ENCODE measurements at regions not wholly inside any gene's neighbourhood (a gene's known extent, or its start where the extent isn't known, plus 50 kb on each side); places are given as distances from the start of the nearest gene placed in this dataset.

- DNase-seq: no peak
Observed at GRCh38 chr4:180717451-180718033, 1525.7 kb upstream of the TENM3 start.

GRCh38 chr4:180721356-180721755, 1521.8 kb upstream of the TENM3 start:
- DNase-seq: no peak

GRCh38 chr4:180726611-180727010, 1516.6 kb upstream of the TENM3 start:
- DNase-seq: no peak

- no peak for DNase-seq
Observed at GRCh38 chr4:180727478-180727877, 1515.7 kb upstream of the TENM3 start.

- DNase-seq: no peak
Observed at GRCh38 chr4:180734753-180735432, 1508.3 kb upstream of the TENM3 start.

GRCh38 chr4:180741703-180742102, 1501.5 kb upstream of the TENM3 start:
- DNase-seq: no peak

GRCh38 chr4:180745019-180745418, 1498.2 kb upstream of the TENM3 start:
- no peak for DNase-seq

GRCh38 chr4:180751009-180751408, 1492.2 kb upstream of the TENM3 start:
- DNase-seq: no peak

- no peak for DNase-seq
Observed at GRCh38 chr4:180757927-180758326, 1485.3 kb upstream of the TENM3 start.

- DNase-seq: no peak
Observed at GRCh38 chr4:180766045-180766444, 1477.2 kb upstream of the TENM3 start.

- no peak for DNase-seq
Observed at GRCh38 chr4:180766944-180767729, 1476.1 kb upstream of the TENM3 start.

GRCh38 chr4:180768610-180769009, 1474.6 kb upstream of the TENM3 start:
- no peak for DNase-seq

- DNase-seq: no peak
Observed at GRCh38 chr4:180769791-180770190, 1473.4 kb upstream of the TENM3 start.

GRCh38 chr4:180770265-180770664, 1472.9 kb upstream of the TENM3 start:
- DNase-seq: no peak

- no peak for DNase-seq
Observed at GRCh38 chr4:180784940-180785339, 1458.3 kb upstream of the TENM3 start.

GRCh38 chr4:180788729-180789128, 1454.5 kb upstream of the TENM3 start:
- no peak for DNase-seq

GRCh38 chr4:180789929-180790328, 1453.3 kb upstream of the TENM3 start:
- DNase-seq: no peak

GRCh38 chr4:180790471-180790870, 1452.7 kb upstream of the TENM3 start:
- DNase-seq: no peak

GRCh38 chr4:180792541-180792940, 1450.7 kb upstream of the TENM3 start:
- no peak for DNase-seq

GRCh38 chr4:180794333-180794732, 1448.9 kb upstream of the TENM3 start:
- DNase-seq: no peak

GRCh38 chr4:180798036-180798577, 1445.1 kb upstream of the TENM3 start:
- DNase-seq: no peak

GRCh38 chr4:180799798-180800197, 1443.4 kb upstream of the TENM3 start:
- DNase-seq: no peak

GRCh38 chr4:180805101-180805500, 1438.1 kb upstream of the TENM3 start:
- DNase-seq: no peak

GRCh38 chr4:180808862-180809261, 1434.3 kb upstream of the TENM3 start:
- no peak for DNase-seq

All from activated CD4-positive, alpha-beta T cell treated with anti-CD3 and anti-CD28 coated beads for 1 hour (primary cell).